Small intestine (tissue), 7 donors: ENCODE measurements at regions not wholly inside any gene's neighbourhood (a gene's known extent, or its start where the extent isn't known, plus 50 kb on each side); places are given as distances from the start of the nearest gene placed in this dataset.

ENCODE experiments used
- DNase-seq, 2 donors: peaks; one replicate each; pipeline versions ENCODE4 v3.0.0 to v3.0.0-alpha.2; 2013
- FAIRE-seq: peaks from 2 replicates; lab custom pipeline; 2012; peaks lifted over from hg19 to GRCh38; lab: Jason Lieb, UNC
- H3K27ac ChIP-seq, 3 donors: one replicate each; pipeline ENCODE4 v1.5.1; 2013; ENCODE audit warnings: low read length in 2 of 3, mild to moderate bottlenecking in 2 of 3, control low read depth in 1 of 3, inconsistent platforms in 1 of 3, low read depth in 1 of 3, moderate library complexity in 1 of 3
- H3K27me3 ChIP-seq, 3 donors: one replicate each; pipeline ENCODE4 v1.6.1; 2013; ENCODE audit warnings: low read length in 3 of 3, inconsistent platforms in 1 of 3; ENCODE audit not compliant: control insufficient read depth in 3 of 3, insufficient read depth in 3 of 3
- H3K36me3 ChIP-seq, 3 donors: one replicate each; pipeline ENCODE4 v1.6.1; 2013; ENCODE audit warnings: low read length in 3 of 3, inconsistent platforms in 1 of 3, low read depth in 1 of 3, mild to moderate bottlenecking in 1 of 3, moderate library complexity in 1 of 3; ENCODE audit not compliant: control insufficient read depth in 3 of 3, insufficient read depth in 2 of 3
- H3K4me1 ChIP-seq, 3 donors: one replicate each; pipeline ENCODE4 v1.6.1; 2013; ENCODE audit warnings: low read length in 2 of 3, inconsistent platforms in 1 of 3, low read depth in 1 of 3, mild to moderate bottlenecking in 1 of 3, moderate library complexity in 1 of 3; ENCODE audit not compliant: control insufficient read depth in 3 of 3, insufficient read depth in 2 of 3
- H3K4me3 ChIP-seq, 3 donors: one replicate each; pipeline ENCODE4 v1.5.1; 2013; ENCODE audit warnings: low read length in 3 of 3, control low read depth in 1 of 3, inconsistent platforms in 1 of 3, low read depth in 1 of 3, mild to moderate bottlenecking in 1 of 3, moderate library complexity in 1 of 3
- H3K9me3 ChIP-seq, 2 donors: one replicate each; pipeline ENCODE4 v1.6.1; 2013; ENCODE audit warnings: low read depth in 1 of 2, low read length in 1 of 2; ENCODE audit not compliant: control insufficient read depth in 2 of 2, insufficient read depth in 1 of 2
- WGBS, 3 donors: extraction: QIAGEN DNeasy Blood & Tissue Kit; methylation state at CpG; one replicate each; pipeline ENCODE4 v1.1.7; 2013; 5-methylcytosine and 5-hydroxymethylcytosine counted together
- donor health status: healthy with polysubstance abuse.
- donor health status: control.
- donor health status: control.
- donor health status: Bipolar disorder and iron deficiency.
- donor health status: healthy.

GRCh38 chr13:97141564-97142005 is 80.5 kb upstream of the MBNL2 start:
- peak; percentile 59 for FAIRE-seq
- Histone ChIP-seq H3K4me1 (peaks cover 0 to 5% (median 4%) of the 10 kb centered on the region in 3 donors), H3K4me3 (peak overlapping the region in 2 of 3 donors; percentile 26 to 29)

GRCh38 chr13:97142452-97142851 is 79.7 kb upstream of the MBNL2 start:
- Histone ChIP-seq H3K36me3 (no peaks in the 10 kb centered on the region), H3K4me1 (peaks cover 0 to 5% (median 4%) of the 10 kb centered on the region in 3 donors), H3K4me3 (peak overlapping the region in 2 of 3 donors; percentile 10 to 46), H3K27me3 (no peaks in the 10 kb centered on the region), H3K9me3 (no peaks in the 10 kb centered on the region), H3K27ac (peak overlapping the region; percentile 16 to 94 (median 83))
- 9 to 33% (median 23%) methylated on average over 8 of the region's 8 CpGs for WGBS, 3 donors
- no peak for FAIRE-seq
- DNase-seq, result peak; percentile 76 to 82

More at GRCh38 chr13:97141564-97142005, 80.5 kb upstream of the MBNL2 start:
- Histone ChIP-seq H3K27me3 (no peaks in the 10 kb centered on the region), H3K27ac (peak overlapping the region; percentile 74 to 94 (median 83)), H3K36me3 (no peaks in the 10 kb centered on the region), H3K9me3 (no peaks in the 10 kb centered on the region)
- 5 to 15% (median 6%) methylated on average over 5 of the region's 5 CpGs for WGBS, 3 donors
- peak; percentile 94 to 99 for DNase-seq

GRCh38 chr13:97145057-97145456 is 77.1 kb upstream of the MBNL2 start:
- no peak overlapping the region for H3K4me3 ChIP-seq
- FAIRE-seq (no peak), DNase-seq (no peak)
- H3K36me3 ChIP-seq, result no peaks in the 10 kb centered on the region
- no peak overlapping the region for H3K27ac ChIP-seq
- peaks cover 0 to 5% (median 4%) of the 10 kb centered on the region in 3 donors for H3K4me1 ChIP-seq
- H3K9me3 ChIP-seq, result no peaks in the 10 kb centered on the region
- WGBS, 3 donors, result 89 to 95% (median 95%) methylated on average over 2 of the region's 2 CpGs
- H3K27me3 ChIP-seq, result no peaks in the 10 kb centered on the region

- H3K27ac ChIP-seq, result no peak overlapping the region
- H3K27me3 ChIP-seq, result no peaks in the 10 kb centered on the region
- DNase-seq (no peak), FAIRE-seq (no peak)
- H3K36me3 ChIP-seq, result no peaks in the 10 kb centered on the region
- H3K4me3 ChIP-seq, result no peak overlapping the region
- H3K4me1 ChIP-seq, result no peaks in the 10 kb centered on the region
- H3K9me3 ChIP-seq, result peaks cover 0 to 3% of the 10 kb centered on the region in 2 donors
- WGBS, 3 donors, result 81 to 95% (median 91%) methylated on average over 4 of the region's 4 CpGs
These were observed 73.2 kb upstream of the MBNL2 start for GRCh38 chr13:97148894-97149293.

- H3K36me3 ChIP-seq, result no peaks in the 10 kb centered on the region
- no peaks in the 10 kb centered on the region for H3K27me3 ChIP-seq
- no peaks in the 10 kb centered on the region for H3K9me3 ChIP-seq
- no peak for FAIRE-seq
- H3K4me3 ChIP-seq, result no peak overlapping the region
- no peak for DNase-seq
- 87 to 95% (median 93%) methylated on average over 2 of the region's 2 CpGs for WGBS, 3 donors
- H3K27ac ChIP-seq, result no peak overlapping the region
- H3K4me1 ChIP-seq, result no peaks in the 10 kb centered on the region
These were observed 61.7 kb upstream of the MBNL2 start for GRCh38 chr13:97160421-97160820.

- H3K4me3 ChIP-seq, result no peak overlapping the region
- H3K27me3 ChIP-seq, result no peaks in the 10 kb centered on the region
- FAIRE-seq (no peak), DNase-seq (no peak)
- H3K27ac ChIP-seq, result no peak overlapping the region
- 86 to 90% (median 87%) methylated on average over 5 of the region's 5 CpGs for WGBS, 3 donors
- no peaks in the 10 kb centered on the region for H3K36me3 ChIP-seq
- H3K9me3 ChIP-seq, result no peaks in the 10 kb centered on the region
- no peaks in the 10 kb centered on the region for H3K4me1 ChIP-seq
These were observed 60.4 kb upstream of the MBNL2 start for GRCh38 chr13:97161582-97162231.

- peak; percentile 28 to 48 for DNase-seq
- WGBS, 3 donors, result 81 to 89% (median 89%) methylated on average over 2 of the region's 2 CpGs
These were observed 56.4 kb upstream of the MBNL2 start for GRCh38 chr13:97165502-97166425.

GRCh38 chr13:97171136-97171535 is 51.0 kb upstream of the MBNL2 start:
- no peak overlapping the region for H3K27ac ChIP-seq
- H3K4me1 ChIP-seq, result no peaks in the 10 kb centered on the region
- H3K9me3 ChIP-seq, result peaks cover 0 to 2% of the 10 kb centered on the region in 2 donors
- H3K36me3 ChIP-seq, result no peaks in the 10 kb centered on the region
- no peaks in the 10 kb centered on the region for H3K27me3 ChIP-seq
- 87 to 92% (median 87%) methylated on average over 2 of the region's 2 CpGs for WGBS, 3 donors
- H3K4me3 ChIP-seq, result no peak overlapping the region
- DNase-seq (no peak), FAIRE-seq (no peak)

More at GRCh38 chr13:97165502-97166425, 56.4 kb upstream of the MBNL2 start:
- Histone ChIP-seq H3K27me3 (no peaks in the 10 kb centered on the region), H3K4me3 (no peak overlapping the region), H3K27ac (no peak overlapping the region), H3K36me3 (no peaks in the 10 kb centered on the region), H3K4me1 (no peaks in the 10 kb centered on the region), H3K9me3 (no peaks in the 10 kb centered on the region)
- FAIRE-seq, result no peak
